Mucosa of rectum (tissue), 2 donors: ENCODE measurements at regions not wholly inside any gene's neighbourhood (a gene's known extent, or its start where the extent isn't known, plus 50 kb on each side); places are given as distances from the start of the nearest gene placed in this dataset.

Experiments used
- H3K27ac ChIP-seq, 2 donors: one replicate each; pipeline ENCODE4 v1.7.0; 2013; ENCODE audit warnings: inconsistent platforms in 2 of 2, low read depth in 2 of 2, low read length in 2 of 2
- H3K27me3 ChIP-seq, 2 donors: one replicate each; pipeline ENCODE4 v1.7.0; 2013; ENCODE audit warnings: low read length in 2 of 2; ENCODE audit not compliant: control insufficient read depth in 2 of 2, insufficient read depth in 2 of 2
- H3K36me3 ChIP-seq, 2 donors: one replicate each; pipeline ENCODE4 v1.7.0; 2013; ENCODE audit warnings: low read length in 2 of 2; ENCODE audit not compliant: control insufficient read depth in 2 of 2, insufficient read depth in 2 of 2
- H3K4me1 ChIP-seq, 2 donors: one replicate each; pipeline ENCODE4 v1.7.0; 2013; ENCODE audit warnings: low read length in 2 of 2, mild to moderate bottlenecking in 1 of 2; ENCODE audit not compliant: control insufficient read depth in 2 of 2, insufficient read depth in 2 of 2
- H3K4me3 ChIP-seq, 2 donors: one replicate each; pipeline ENCODE4 v1.7.0; 2013; ENCODE audit warnings: low read length in 2 of 2
- H3K9ac ChIP-seq, 2 donors: one replicate each; pipeline ENCODE4 v1.7.0; 2013; ENCODE audit warnings: low read length in 2 of 2, low read depth in 1 of 2, mild to moderate bottlenecking in 1 of 2
- H3K9me3 ChIP-seq, 2 donors: one replicate each; pipeline ENCODE4 v1.7.0; 2013; ENCODE audit warnings: low read length in 2 of 2; ENCODE audit not compliant: control insufficient read depth in 2 of 2
- donor health status: healthy.
- donor health status: Normal muscosa, but diverticular disease.

- Histone ChIP-seq H3K36me3 (no peaks in the 10 kb centered on the region), H3K4me3 (no peak overlapping the region), H3K9ac (no peak overlapping the region), H3K4me1 (no peaks in the 10 kb centered on the region), H3K27ac (no peak overlapping the region), H3K27me3 (peaks cover 0 to 2% of the 10 kb centered on the region in 2 donors), H3K9me3 (no peaks in the 10 kb centered on the region)
Observed at GRCh38 chr15:93294896-93295295, 205.9 kb upstream of the RGMA start.

- H3K4me3 ChIP-seq, result no peak overlapping the region
- H3K27ac ChIP-seq, result no peak overlapping the region
- no peaks in the 10 kb centered on the region for H3K4me1 ChIP-seq
- no peaks in the 10 kb centered on the region for H3K36me3 ChIP-seq
- no peaks in the 10 kb centered on the region for H3K9me3 ChIP-seq
- H3K27me3 ChIP-seq, result peaks cover 0 to 2% of the 10 kb centered on the region in 2 donors
- no peak overlapping the region for H3K9ac ChIP-seq
Observed at GRCh38 chr15:93294066-93294465, 205.1 kb upstream of the RGMA start.

- Histone ChIP-seq H3K4me3 (no peak overlapping the region), H3K4me1 (no peaks in the 10 kb centered on the region), H3K36me3 (no peaks in the 10 kb centered on the region), H3K27me3 (peaks cover 0 to 2% of the 10 kb centered on the region in 2 donors), H3K9me3 (no peaks in the 10 kb centered on the region), H3K9ac (no peak overlapping the region), H3K27ac (no peak overlapping the region)
Observed at GRCh38 chr15:93291380-93291779, 202.4 kb upstream of the RGMA start.

- no peaks in the 10 kb centered on the region for H3K36me3 ChIP-seq
- H3K4me1 ChIP-seq, result no peaks in the 10 kb centered on the region
- H3K27me3 ChIP-seq, result peaks cover 0 to 2% of the 10 kb centered on the region in 2 donors
- no peak overlapping the region for H3K9ac ChIP-seq
- no peak overlapping the region for H3K4me3 ChIP-seq
- no peak overlapping the region for H3K27ac ChIP-seq
- H3K9me3 ChIP-seq, result no peaks in the 10 kb centered on the region
Observed at GRCh38 chr15:93290618-93290946, 201.6 kb upstream of the RGMA start.

- no peaks in the 10 kb centered on the region for H3K9me3 ChIP-seq
- H3K27ac ChIP-seq, result no peak overlapping the region
Observed at GRCh38 chr15:93289941-93290617, 201.1 kb upstream of the RGMA start.

GRCh38 chr15:93288728-93289294, 199.8 kb upstream of the RGMA start:
- no peak overlapping the region for H3K27ac ChIP-seq
- no peak overlapping the region for H3K9ac ChIP-seq
- H3K4me1 ChIP-seq, result no peaks in the 10 kb centered on the region
- peaks cover 0 to 2% of the 10 kb centered on the region in 2 donors for H3K27me3 ChIP-seq
- H3K36me3 ChIP-seq, result no peaks in the 10 kb centered on the region
- H3K4me3 ChIP-seq, result no peak overlapping the region
- H3K9me3 ChIP-seq, result no peaks in the 10 kb centered on the region

More at GRCh38 chr15:93289941-93290617, 201.1 kb upstream of the RGMA start:
- Histone ChIP-seq H3K9ac (no peak overlapping the region), H3K27me3 (peaks cover 0 to 2% of the 10 kb centered on the region in 2 donors), H3K36me3 (no peaks in the 10 kb centered on the region), H3K4me3 (no peak overlapping the region), H3K4me1 (no peaks in the 10 kb centered on the region)

GRCh38 chr15:93286446-93286845, 197.4 kb upstream of the RGMA start:
- no peak overlapping the region for H3K27ac ChIP-seq
- no peak overlapping the region for H3K9ac ChIP-seq
- no peaks in the 10 kb centered on the region for H3K4me1 ChIP-seq
- H3K27me3 ChIP-seq, result peaks cover 0 to 2% of the 10 kb centered on the region in 2 donors
- no peak overlapping the region for H3K4me3 ChIP-seq
- H3K36me3 ChIP-seq, result no peaks in the 10 kb centered on the region
- no peaks in the 10 kb centered on the region for H3K9me3 ChIP-seq

- H3K27ac ChIP-seq, result no peak overlapping the region
Observed at GRCh38 chr15:93283854-93284253, 194.8 kb upstream of the RGMA start.

GRCh38 chr15:93282808-93283207, 193.8 kb upstream of the RGMA start:
- H3K36me3 ChIP-seq, result no peaks in the 10 kb centered on the region
- no peak overlapping the region for H3K4me3 ChIP-seq
- H3K9ac ChIP-seq, result no peak overlapping the region
- no peaks in the 10 kb centered on the region for H3K9me3 ChIP-seq
- no peaks in the 10 kb centered on the region for H3K4me1 ChIP-seq
- H3K27ac ChIP-seq, result no peak overlapping the region
- peaks cover 0 to 3% of the 10 kb centered on the region in 2 donors for H3K27me3 ChIP-seq

More at GRCh38 chr15:93283854-93284253, 194.8 kb upstream of the RGMA start:
- no peaks in the 10 kb centered on the region for H3K4me1 ChIP-seq
- H3K9me3 ChIP-seq, result no peaks in the 10 kb centered on the region
- H3K4me3 ChIP-seq, result no peak overlapping the region
- H3K27me3 ChIP-seq, result peaks cover 0 to 3% of the 10 kb centered on the region in 2 donors
- no peak overlapping the region for H3K9ac ChIP-seq
- no peaks in the 10 kb centered on the region for H3K36me3 ChIP-seq

GRCh38 chr15:93278783-93279182, 189.8 kb upstream of the RGMA start:
- no peak overlapping the region for H3K4me3 ChIP-seq
- no peaks in the 10 kb centered on the region for H3K4me1 ChIP-seq
- H3K9ac ChIP-seq, result no peak overlapping the region
- H3K9me3 ChIP-seq, result no peaks in the 10 kb centered on the region
- peaks cover 0 to 3% of the 10 kb centered on the region in 2 donors for H3K27me3 ChIP-seq
- H3K27ac ChIP-seq, result no peak overlapping the region
- no peaks in the 10 kb centered on the region for H3K36me3 ChIP-seq
